Lower lobe of right lung (tissue), 2 donors: ENCODE measurements at regions not wholly inside any gene's neighbourhood (a gene's known extent, or its start where the extent isn't known, plus 50 kb on each side); places are given as distances from the start of the nearest gene placed in this dataset.

ENCODE experiments used
- ATAC-seq, 2 donors: fragments of 200-7000 bp; cut with Tn5 transposase; one replicate each; pipeline ENCODE4 v1.9.1; 2020 to 2022; ENCODE audit warnings: mild to moderate bottlenecking in 2 of 2, moderate library complexity in 2 of 2
- DNase-seq: peaks from one replicate; pipeline ENCODE4 v3.0.0-alpha.2; 2020
- H3K27ac ChIP-seq: fragments of 200-600 bp; one replicate; pipeline ENCODE4 v1.8.0; 2022
- H3K27me3 ChIP-seq: fragments of 200-600 bp; one replicate; pipeline ENCODE4 v1.8.0; 2022; ENCODE audit warnings: low read depth
- H3K36me3 ChIP-seq: fragments of 200-600 bp; one replicate; pipeline ENCODE4 v1.8.0; 2022; ENCODE audit warnings: mild to moderate bottlenecking
- H3K4me1 ChIP-seq: fragments of 200-600 bp; one replicate; pipeline ENCODE4 v1.8.0; 2022
- H3K4me3 ChIP-seq: fragments of 200-600 bp; one replicate; pipeline ENCODE4 v1.8.0; 2022; ENCODE audit warnings: mild to moderate bottlenecking
- H3K9me3 ChIP-seq: fragments of 200-600 bp; one replicate; pipeline ENCODE4 v1.8.0; 2022
- CTCF ChIP-seq: fragments of 200-600 bp; IDR thresholded peaks from one replicate; pipeline ENCODE4 v1.8.0; 2022; ENCODE audit warnings: antibody characterized with exemption, mild to moderate bottlenecking
- intact Hi-C: fragments of 100-400 bp; cut with DNase I; formaldehyde crosslinking; loops from one replicate; pipeline ENCODE4 v1.11.0; 2022
- donor health status: DM: no; HTN: yes; CAD: no; lungs with severe emphysema.

DNA sequence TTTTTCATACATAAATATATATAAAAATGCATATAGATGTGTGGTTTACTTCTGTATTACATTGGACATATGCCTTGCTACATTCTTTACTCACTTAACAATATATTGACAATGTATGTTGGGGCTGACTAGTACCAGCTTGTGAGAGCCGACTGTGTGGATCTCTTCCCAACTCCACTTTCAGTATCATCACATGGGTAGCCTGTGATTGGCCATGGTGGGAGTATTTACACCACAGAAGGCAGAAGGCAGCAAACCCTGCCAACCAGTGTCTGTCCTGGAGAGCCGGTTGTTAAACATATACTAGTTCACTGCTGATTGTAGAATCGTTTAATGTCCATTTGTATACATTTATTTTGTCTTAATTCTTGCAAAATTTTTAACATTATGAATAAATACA is 638.7 kb downstream of the DHX35 start:
- DNase-seq: no peak
- H3K36me3 ChIP-seq: no peaks in the 10 kb centered on the region
- H3K27me3 ChIP-seq: no peaks in the 10 kb centered on the region
- H3K27ac ChIP-seq: no peak overlapping the region
- no peak for TF ChIP-seq CTCF
- H3K9me3 ChIP-seq: no peaks in the 10 kb centered on the region
- no peak for ATAC-seq
- intact Hi-C loops: no loop called here
- no peaks in the 10 kb centered on the region for H3K4me1 ChIP-seq
- H3K4me3 ChIP-seq: no peak overlapping the region

GRCh38 chr20:39600156-39600555 is 638.0 kb downstream of the DHX35 start:
- Histone ChIP-seq H3K9me3 (no peaks in the 10 kb centered on the region), H3K4me3 (no peak overlapping the region), H3K4me1 (no peaks in the 10 kb centered on the region), H3K27ac (no peak overlapping the region), H3K27me3 (no peaks in the 10 kb centered on the region), H3K36me3 (no peaks in the 10 kb centered on the region)
- TF ChIP-seq CTCF: no peak
- no peak for DNase-seq
- intact Hi-C loops: no loop called here
- ATAC-seq: no peak

GRCh38 chr20:39596554-39596953 is 634.4 kb downstream of the DHX35 start:
- Histone ChIP-seq H3K4me1 (no peaks in the 10 kb centered on the region), H3K27ac (no peak overlapping the region), H3K4me3 (no peak overlapping the region), H3K36me3 (no peaks in the 10 kb centered on the region), H3K27me3 (no peaks in the 10 kb centered on the region), H3K9me3 (no peaks in the 10 kb centered on the region)
- intact Hi-C loops: no loop called here
- DNase-seq (no peak), ATAC-seq (no peak)
- no peak for TF ChIP-seq CTCF

GRCh38 chr20:39592371-39592770 is 630.2 kb downstream of the DHX35 start:
- intact Hi-C loops: no loop called here
- H3K9me3 ChIP-seq: no peaks in the 10 kb centered on the region
- H3K4me1 ChIP-seq: no peaks in the 10 kb centered on the region
- DNase-seq (no peak), ATAC-seq (no peak)
- H3K27ac ChIP-seq: no peak overlapping the region
- no peaks in the 10 kb centered on the region for H3K36me3 ChIP-seq
- no peaks in the 10 kb centered on the region for H3K27me3 ChIP-seq
- TF ChIP-seq CTCF: no peak
- no peak overlapping the region for H3K4me3 ChIP-seq

DNA sequence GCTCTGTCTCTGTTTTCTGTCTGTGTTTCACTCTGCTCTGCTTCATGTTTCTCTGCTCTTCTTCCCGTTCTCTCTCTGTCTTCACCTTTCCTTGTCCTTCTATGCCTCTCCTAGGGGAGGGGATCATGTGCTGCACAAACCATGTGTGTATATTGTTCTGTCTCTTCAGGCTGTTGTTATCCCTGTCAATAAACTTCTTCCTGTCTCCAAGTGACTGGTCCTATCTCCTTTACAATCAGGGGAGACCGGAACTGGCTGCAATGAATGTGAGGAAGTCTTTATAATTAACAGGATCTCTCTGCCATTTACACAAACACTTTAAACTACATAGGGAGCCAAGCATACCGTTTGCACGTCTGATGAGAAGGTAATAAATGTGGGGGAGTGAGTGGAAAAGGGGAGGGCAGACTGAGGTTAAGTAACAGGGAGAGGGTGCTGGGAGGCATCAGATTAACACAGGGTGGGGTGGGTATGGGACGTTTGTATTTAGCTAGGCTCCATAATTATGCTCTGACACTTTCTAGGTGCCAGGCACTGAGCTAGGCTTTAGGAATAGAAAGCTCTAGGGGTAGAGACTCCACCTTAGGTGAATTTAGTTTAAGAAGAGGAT is 626.1 kb downstream of the DHX35 start:
- ATAC-seq (no peak), DNase-seq (no peak)
- no peaks in the 10 kb centered on the region for H3K27me3 ChIP-seq
- TF ChIP-seq CTCF: no peak
- no peaks in the 10 kb centered on the region for H3K4me1 ChIP-seq
- H3K36me3 ChIP-seq: no peaks in the 10 kb centered on the region
- intact Hi-C loops: no loop called here
- H3K4me3 ChIP-seq: no peak overlapping the region
- H3K9me3 ChIP-seq: no peaks in the 10 kb centered on the region
- no peak overlapping the region for H3K27ac ChIP-seq

- Histone ChIP-seq H3K4me1 (no peaks in the 10 kb centered on the region), H3K27me3 (no peaks in the 10 kb centered on the region), H3K36me3 (no peaks in the 10 kb centered on the region), H3K4me3 (no peak overlapping the region), H3K27ac (no peak overlapping the region), H3K9me3 (no peaks in the 10 kb centered on the region)
- DNase-seq (no peak), ATAC-seq (no peak)
- intact Hi-C loops: no loop called here
- no peak for TF ChIP-seq CTCF
Observed at GRCh38 chr20:39581034-39581433, 618.9 kb downstream of the DHX35 start.
